Mesothelial cell of epicardium (in vitro differentiated cells): ENCODE measurements at regions not wholly inside any gene's neighbourhood (a gene's known extent, or its start where the extent isn't known, plus 50 kb on each side); places are given as distances from the start of the nearest gene placed in this dataset.

Source experiments
- DNase-seq, 2 experiments: peaks; one replicate each; pipeline ENCODE4 v3.0.0; 2021; ENCODE audit warnings: low spot score in 2 of 2; ENCODE audit not compliant: unreplicated experiment in 2 of 2
- H3K27ac Mint-ChIP-seq: 2 replicates; pipeline ENCODE4 v1.8.0; 2021; ENCODE audit warnings: mixed read lengths
- H3K27me3 Mint-ChIP-seq: 2 replicates; pipeline ENCODE4 v1.8.0; 2021; ENCODE audit warnings: low read depth, mixed read lengths
- H3K36me3 Mint-ChIP-seq: 2 replicates; pipeline ENCODE4 v1.8.0; 2021; ENCODE audit warnings: mixed read lengths
- H3K4me1 Mint-ChIP-seq: 2 replicates; pipeline ENCODE4 v1.8.0; 2021; ENCODE audit warnings: mixed read lengths
- H3K4me3 Mint-ChIP-seq: 2 replicates; pipeline ENCODE4 v1.8.0; 2021; ENCODE audit warnings: mild to moderate bottlenecking, moderate library complexity, mixed read lengths
- H3K9me3 Mint-ChIP-seq: 2 replicates; pipeline ENCODE4 v1.8.0; 2021; ENCODE audit warnings: mixed read lengths
- CTCF ChIP-seq: fragments of 200-600 bp; sonication (generic); IDR thresholded peaks from one replicate; pipeline ENCODE4 v1.5.0; 2021; ENCODE audit warnings: antibody characterized with exemption; ENCODE audit not compliant: unreplicated experiment

DNA sequence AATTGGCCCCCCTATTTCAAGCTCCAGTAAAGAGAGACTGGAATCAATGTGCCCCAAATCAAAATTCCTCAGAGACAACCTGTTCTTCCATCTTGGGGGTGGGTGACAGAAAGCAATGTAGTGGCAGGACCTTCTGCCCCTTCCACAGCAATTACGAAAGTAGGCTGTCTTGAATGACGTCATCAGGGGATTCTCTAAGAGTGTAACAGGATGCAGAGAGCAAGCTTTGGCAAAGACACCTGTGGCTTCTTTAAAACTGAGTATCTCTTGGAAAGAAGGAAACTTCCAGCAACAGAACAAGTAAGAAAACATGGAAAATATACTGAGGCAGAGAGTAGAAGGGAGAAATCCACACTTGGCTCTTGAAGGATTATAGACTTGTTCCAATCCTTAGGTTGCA is 247.6 kb upstream of the PDE4D start:
- Mint-ChIP-seq H3K4me1 (peaks cover 10% of the 10 kb centered on the region), H3K27me3 (no peaks in the 10 kb centered on the region), H3K4me3 (no peak overlapping the region), H3K9me3 (peaks cover 15% of the 10 kb centered on the region), H3K36me3 (no peaks in the 10 kb centered on the region), H3K27ac (no peak overlapping the region)
- no peak for DNase-seq
- no peak for TF ChIP-seq CTCF

DNA sequence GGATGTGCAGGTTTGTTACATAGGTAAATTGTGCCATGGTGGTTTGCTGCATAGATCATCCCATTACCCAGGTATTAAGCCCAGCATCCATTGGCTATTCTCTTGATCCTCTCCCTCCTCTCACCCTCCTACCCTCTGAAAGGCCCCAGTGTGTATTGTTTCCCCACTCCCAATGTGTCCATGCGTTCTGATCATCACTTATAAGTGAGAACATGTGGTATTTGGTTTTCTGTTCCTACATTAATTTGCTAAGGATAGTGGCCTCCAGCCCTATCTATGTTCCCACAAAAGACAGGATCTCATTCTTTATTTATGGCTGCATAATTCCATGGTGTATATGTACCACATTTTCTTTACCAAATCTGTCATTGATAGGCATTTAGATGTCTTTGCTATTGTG is 243.3 kb upstream of the PDE4D start:
- TF ChIP-seq CTCF = no peak
- peaks cover 22% of the 10 kb centered on the region for H3K9me3 Mint-ChIP-seq
- DNase-seq = no peak
- H3K4me3 Mint-ChIP-seq = no peak overlapping the region
- no peaks in the 10 kb centered on the region for H3K36me3 Mint-ChIP-seq
- no peaks in the 10 kb centered on the region for H3K27me3 Mint-ChIP-seq
- peaks cover under 1% of the 10 kb centered on the region for H3K4me1 Mint-ChIP-seq
- no peak overlapping the region for H3K27ac Mint-ChIP-seq

DNA sequence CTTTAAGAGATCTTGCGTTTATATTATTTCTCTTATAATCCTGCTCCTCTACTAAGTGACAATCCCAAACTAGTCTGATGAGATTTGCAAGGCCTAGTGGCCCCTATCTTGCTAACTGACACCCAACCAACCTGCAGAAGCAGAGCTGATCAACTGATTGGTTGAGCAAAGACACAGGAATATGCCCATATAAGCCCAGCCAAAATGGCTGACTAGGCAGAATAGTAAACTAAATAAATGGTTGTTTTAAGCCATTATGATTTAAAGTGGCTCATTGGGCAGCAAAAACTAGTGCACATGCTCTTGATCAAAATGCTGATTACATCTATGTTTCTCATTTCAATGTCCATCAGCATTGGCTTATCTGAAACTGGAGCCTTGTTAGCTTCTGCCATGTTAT is 238.0 kb upstream of the PDE4D start:
- H3K4me3 Mint-ChIP-seq = no peak overlapping the region
- no peak for DNase-seq
- H3K4me1 Mint-ChIP-seq = no peaks in the 10 kb centered on the region
- H3K36me3 Mint-ChIP-seq = no peaks in the 10 kb centered on the region
- no peak overlapping the region for H3K27ac Mint-ChIP-seq
- peaks cover 11% of the 10 kb centered on the region for H3K9me3 Mint-ChIP-seq
- H3K27me3 Mint-ChIP-seq = no peaks in the 10 kb centered on the region
- TF ChIP-seq CTCF = no peak

DNA sequence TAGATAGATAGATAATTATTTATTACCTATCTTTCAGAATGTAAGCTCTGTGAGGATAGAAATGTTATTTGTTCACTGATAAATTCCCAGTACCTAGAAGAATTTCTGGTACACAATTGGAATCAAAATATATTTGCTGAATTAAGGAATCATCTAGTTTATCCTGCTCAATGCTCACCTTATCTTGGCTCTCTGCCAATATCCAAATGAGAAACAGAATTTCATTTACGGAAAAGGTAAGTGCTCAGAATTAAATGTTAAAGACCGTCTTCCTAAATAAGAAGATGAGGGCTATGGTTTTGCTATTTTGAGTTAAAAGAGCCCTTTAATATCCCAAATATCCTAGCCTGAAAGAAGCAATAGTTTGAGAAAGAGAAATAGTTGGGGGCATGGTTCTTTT is 232.1 kb upstream of the PDE4D start:
- TF ChIP-seq CTCF = no peak

DNA sequence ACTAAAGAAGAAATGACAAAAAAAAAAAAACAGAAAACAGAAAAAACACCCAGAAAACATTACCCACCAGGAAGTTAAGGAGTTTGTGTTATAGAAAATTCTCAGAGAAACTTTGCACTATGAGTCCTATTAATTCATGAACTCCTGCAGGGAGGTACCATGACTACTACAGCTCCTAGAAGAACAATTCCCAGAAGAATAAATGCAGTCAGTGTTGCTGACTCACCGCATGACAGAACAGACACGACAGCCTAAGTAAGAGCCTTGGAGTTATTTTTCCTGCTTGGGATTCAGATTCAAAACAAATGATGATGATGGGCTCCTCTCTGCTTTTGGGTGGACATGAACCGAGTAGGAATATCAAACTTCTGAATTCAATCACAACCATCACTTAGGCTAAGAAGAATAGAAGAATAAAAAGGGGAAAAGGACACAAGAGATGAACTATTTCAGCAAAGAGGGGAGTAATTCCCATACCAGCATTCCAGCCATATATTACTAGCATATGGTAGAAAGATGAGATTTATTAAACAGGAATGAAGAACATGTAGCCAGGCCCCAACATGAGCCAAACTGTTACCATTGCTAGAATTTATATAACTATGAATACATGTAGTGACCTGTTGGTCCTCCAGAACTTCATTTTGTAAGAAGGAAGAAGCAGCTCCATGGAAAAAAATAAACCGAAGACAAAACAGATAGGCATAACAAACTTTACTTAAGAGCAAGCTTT is 209.6 kb upstream of the PDE4D start:
- Mint-ChIP-seq H3K27ac (no peak overlapping the region), H3K4me1 (peaks cover 14% of the 10 kb centered on the region), H3K36me3 (peaks cover 14% of the 10 kb centered on the region), H3K27me3 (no peaks in the 10 kb centered on the region), H3K4me3 (no peak overlapping the region), H3K9me3 (peaks cover 25% of the 10 kb centered on the region)
- TF ChIP-seq CTCF = no peak
- DNase-seq = no peak

More for the DNA sequence above, 232.1 kb upstream of the PDE4D start:
- Mint-ChIP-seq H3K27me3 (no peaks in the 10 kb centered on the region), H3K27ac (no peak overlapping the region), H3K36me3 (peaks cover 3% of the 10 kb centered on the region), H3K4me3 (no peak overlapping the region), H3K4me1 (no peaks in the 10 kb centered on the region), H3K9me3 (no peaks in the 10 kb centered on the region)
- no peak for DNase-seq
